BJ (cell line): ENCODE measurements at regions not wholly inside any gene's neighbourhood (a gene's known extent, or its start where the extent isn't known, plus 50 kb on each side); places are given as distances from the start of the nearest gene placed in this dataset.

ENCODE experiments used
- CTCF ChIA-PET: fragments of 350-600 bp; formaldehyde crosslinking; extraction: SDS; loops from one replicate; lab custom pipeline; 2021; ENCODE audit warnings: antibody characterized with exemption, inconsistent platforms; lab: Yijun Ruan, JAX
- POLR2A ChIA-PET: fragments of 300-600 bp; sonication (Branson Sonifier 250); formaldehyde crosslinking; extraction: SDS; loops from one replicate; lab custom pipeline; 2021; ENCODE audit warnings: antibody characterized with exemption; lab: Charles Lee
- DNase-seq: peaks from one replicate; pipeline ENCODE4 v3.0.0-alpha.2; 2011; ENCODE audit warnings: low read depth
- H3K27me3 ChIP-seq: 2 replicates; pipeline ENCODE4 v1.6.0; 2011; ENCODE audit warnings: low read length; ENCODE audit not compliant: control insufficient read depth, insufficient read depth
- H3K36me3 ChIP-seq: 2 replicates; pipeline ENCODE4 v1.5.1; 2011; ENCODE audit warnings: low read length; ENCODE audit not compliant: control insufficient read depth, insufficient read depth
- H3K4me3 ChIP-seq: 2 replicates; pipeline ENCODE4 v1.5.1; 2011; ENCODE audit warnings: low read depth, mild to moderate bottlenecking, control low read depth, low read length
- CTCF ChIP-seq: IDR thresholded peaks from 2 replicates; pipeline ENCODE4 v1.5.1; 2011; ENCODE audit warnings: low read depth, mild to moderate bottlenecking, control low read depth, inconsistent platforms, low read length, moderate library complexity; ENCODE audit not compliant: insufficient read depth

DNA sequence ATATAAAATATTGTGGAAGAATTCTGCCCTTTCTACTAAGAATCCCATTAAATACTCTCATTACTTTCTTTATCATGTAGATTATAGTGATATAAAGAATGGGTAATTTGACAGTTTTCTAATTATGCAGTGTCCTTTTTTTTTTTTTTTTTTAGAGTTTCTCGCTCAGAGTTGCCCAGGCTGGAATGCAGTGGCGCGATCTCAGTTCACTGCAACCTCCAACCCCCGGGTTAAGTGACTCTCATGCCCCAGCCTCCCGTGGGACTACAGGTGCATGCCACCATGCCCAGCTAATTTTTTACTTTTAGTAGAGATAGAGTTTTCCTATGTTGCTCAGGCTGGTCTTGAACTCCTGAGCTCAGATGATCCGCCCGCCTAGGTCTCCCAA is 1143.4 kb upstream of the SORCS1 start:
- ChIA-PET POLR2A (no interaction called here), CTCF (no interaction called here)
- no peaks in the 10 kb centered on the region for H3K27me3 ChIP-seq

GRCh38 chr10:108307250-108307924 is 1142.9 kb upstream of the SORCS1 start:
- no peaks in the 10 kb centered on the region for H3K36me3 ChIP-seq
- TF ChIP-seq CTCF = no peak
- no peak for DNase-seq
- POLR2A ChIA-PET = no interaction called here
- H3K4me3 ChIP-seq = no peak overlapping the region
- no peaks in the 10 kb centered on the region for H3K27me3 ChIP-seq
- CTCF ChIA-PET = no interaction called here

More for the DNA sequence above, 1143.4 kb upstream of the SORCS1 start:
- no peak overlapping the region for H3K4me3 ChIP-seq
- TF ChIP-seq CTCF = no peak
- H3K36me3 ChIP-seq = no peaks in the 10 kb centered on the region
- no peak for DNase-seq

DNA sequence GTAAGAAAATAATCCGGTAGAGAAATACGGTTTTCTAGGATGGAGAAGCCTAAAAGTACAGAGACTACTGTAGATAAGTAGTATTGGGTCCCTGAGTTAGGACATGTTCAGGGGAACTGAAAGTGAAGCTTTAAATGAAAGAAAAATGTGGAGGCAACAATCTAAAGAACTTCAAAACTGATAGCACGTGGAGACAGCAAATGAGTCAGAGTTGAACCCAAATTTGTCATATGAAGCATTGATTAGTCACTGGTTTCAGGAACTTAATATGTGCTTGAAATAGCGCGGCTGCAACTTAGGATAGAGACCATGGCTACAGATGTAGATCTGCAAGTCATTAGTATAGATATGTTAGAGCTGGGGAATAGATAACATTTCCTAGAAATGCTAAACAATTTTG is 1138.6 kb upstream of the SORCS1 start:
- no peaks in the 10 kb centered on the region for H3K27me3 ChIP-seq
- DNase-seq = no peak
- no peak for TF ChIP-seq CTCF
- ChIA-PET POLR2A (no interaction called here), CTCF (no interaction called here)
- H3K4me3 ChIP-seq = no peak overlapping the region
- H3K36me3 ChIP-seq = no peaks in the 10 kb centered on the region

- H3K27me3 ChIP-seq = no peaks in the 10 kb centered on the region
- no peak for TF ChIP-seq CTCF
- no peak overlapping the region for H3K4me3 ChIP-seq
- POLR2A ChIA-PET = no interaction called here
- CTCF ChIA-PET = no interaction called here
- no peaks in the 10 kb centered on the region for H3K36me3 ChIP-seq
- no peak for DNase-seq
Measured at GRCh38 chr10:108301002-108301401, 1136.5 kb upstream of the SORCS1 start.

GRCh38 chr10:108290823-108291222 is 1126.3 kb upstream of the SORCS1 start:
- no peak for TF ChIP-seq CTCF
- Histone ChIP-seq H3K4me3 (no peak overlapping the region), H3K36me3 (no peaks in the 10 kb centered on the region), H3K27me3 (no peaks in the 10 kb centered on the region)
- no peak for DNase-seq
- ChIA-PET CTCF (no interaction called here), POLR2A (no interaction called here)
